Peyer's patch (tissue), 4 donors: ENCODE measurements at regions not wholly inside any gene's neighbourhood (a gene's known extent, or its start where the extent isn't known, plus 50 kb on each side); places are given as distances from the start of the nearest gene placed in this dataset.
"Not testable (repeated sequence)": the region's sequence is repeated elsewhere in the genome, so short reads cannot be mapped to it uniquely, and the experiment has no call there.

Experiments
- DNase-seq, 3 donors: peaks; one replicate each; pipeline ENCODE4 v3.0.0-alpha.2; 2017 to 2019
- H3K27ac ChIP-seq, 4 donors: fragments of 200-600 bp; sonication (generic); one replicate each; pipeline ENCODE4 v1.5.1; 2016 to 2019
- H3K27me3 ChIP-seq, 2 donors: fragments of 200-600 bp; sonication (generic); one replicate each; pipeline ENCODE4 v1.5.1; 2019
- H3K36me3 ChIP-seq, 3 donors: fragments of 200-600 bp; sonication (generic); one replicate each; pipeline ENCODE4 v1.5.1; 2016 to 2019
- H3K4me1 ChIP-seq, 4 donors: fragments of 200-600 bp; sonication (generic); one replicate each; pipeline ENCODE4 v1.5.1; 2016 to 2019
- H3K4me3 ChIP-seq, 4 donors: fragments of 200-600 bp; sonication (generic); 1 replicate in 3 of 4; 2 replicates in 1 of 4; pipeline ENCODE4 v1.5.1; 2016 to 2019; ENCODE audit warnings: mild to moderate bottlenecking in 1 of 4
- H3K9me3 ChIP-seq, 4 donors: fragments of 200-600 bp; sonication (generic); one replicate each; pipeline ENCODE4 v1.5.1; 2016 to 2019; ENCODE audit warnings: mild to moderate bottlenecking in 1 of 4
- POLR2A ChIP-seq, 2 donors: fragments of 450-650 bp; IDR thresholded peaks; one replicate each; pipeline ENCODE4 v1.5.1; 2017; ENCODE audit warnings: antibody characterized with exemption in 2 of 2, mild to moderate bottlenecking in 2 of 2, moderate library complexity in 2 of 2
- TF ChIP-seq, protein P1 (sequence below), 6 experiments: fragments of 450-650 bp in 4 of 6; fragments of 200-600 bp in 2 of 6; sonication (generic) in 1 of 6; IDR thresholded peaks; one replicate each; pipeline ENCODE4 v1.5.1; 2017 to 2019; ENCODE audit warnings: antibody characterized with exemption in 6 of 6, mild to moderate bottlenecking in 3 of 6, moderate library complexity in 1 of 6

DNA sequence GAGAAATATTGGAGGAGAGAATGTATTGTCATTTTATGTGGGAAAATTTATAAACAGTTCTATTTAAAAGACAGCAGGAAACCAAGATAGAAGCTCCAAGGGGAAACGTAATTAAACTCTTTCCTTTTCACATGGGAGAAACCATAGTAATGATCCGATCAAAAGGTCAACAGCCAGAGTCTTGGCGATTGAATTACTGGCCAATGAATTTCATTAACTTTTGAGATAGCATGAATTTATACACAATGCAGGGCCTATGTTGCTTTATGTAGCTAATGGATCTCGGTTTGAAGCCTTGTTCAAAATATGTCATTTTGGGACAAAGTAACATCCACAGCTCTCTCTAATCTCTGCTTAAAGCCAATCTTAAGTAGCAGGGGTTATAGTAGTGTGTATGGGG, 897.5 kb upstream of the NDST4 start:
- Histone ChIP-seq H3K4me1 (no peaks in the 10 kb centered on the region), H3K4me3 (no peak overlapping the region), H3K27me3 (no peaks in the 10 kb centered on the region), H3K9me3 (peaks cover 0 to 19% (median 3%) of the 10 kb centered on the region in 4 donors), H3K36me3 (no peaks in the 10 kb centered on the region), H3K27ac (no peak overlapping the region)
- TF ChIP-seq, protein P1, sequence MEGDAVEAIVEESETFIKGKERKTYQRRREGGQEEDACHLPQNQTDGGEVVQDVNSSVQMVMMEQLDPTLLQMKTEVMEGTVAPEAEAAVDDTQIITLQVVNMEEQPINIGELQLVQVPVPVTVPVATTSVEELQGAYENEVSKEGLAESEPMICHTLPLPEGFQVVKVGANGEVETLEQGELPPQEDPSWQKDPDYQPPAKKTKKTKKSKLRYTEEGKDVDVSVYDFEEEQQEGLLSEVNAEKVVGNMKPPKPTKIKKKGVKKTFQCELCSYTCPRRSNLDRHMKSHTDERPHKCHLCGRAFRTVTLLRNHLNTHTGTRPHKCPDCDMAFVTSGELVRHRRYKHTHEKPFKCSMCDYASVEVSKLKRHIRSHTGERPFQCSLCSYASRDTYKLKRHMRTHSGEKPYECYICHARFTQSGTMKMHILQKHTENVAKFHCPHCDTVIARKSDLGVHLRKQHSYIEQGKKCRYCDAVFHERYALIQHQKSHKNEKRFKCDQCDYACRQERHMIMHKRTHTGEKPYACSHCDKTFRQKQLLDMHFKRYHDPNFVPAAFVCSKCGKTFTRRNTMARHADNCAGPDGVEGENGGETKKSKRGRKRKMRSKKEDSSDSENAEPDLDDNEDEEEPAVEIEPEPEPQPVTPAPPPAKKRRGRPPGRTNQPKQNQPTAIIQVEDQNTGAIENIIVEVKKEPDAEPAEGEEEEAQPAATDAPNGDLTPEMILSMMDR (IDR thresholded peaks at IDR 0.05): no peak
- no peak for TF ChIP-seq POLR2A (IDR thresholded peaks at IDR 0.05)
- DNase-seq: no peak

DNA sequence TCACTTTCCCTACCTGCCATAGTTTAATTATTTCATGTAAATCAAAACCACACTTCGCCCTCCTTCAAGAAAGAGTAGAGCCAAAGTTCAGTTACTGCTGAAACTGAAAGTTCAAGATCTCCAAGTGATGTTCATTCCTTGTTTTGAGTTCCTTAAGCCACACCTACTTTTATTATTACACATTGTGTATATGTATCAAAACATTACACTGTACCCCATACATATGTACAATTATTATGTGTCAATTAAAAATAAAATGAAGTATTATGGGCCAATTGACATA, 892.3 kb upstream of the NDST4 start:
- no peaks in the 10 kb centered on the region for H3K4me1 ChIP-seq
- H3K27ac ChIP-seq: no peak overlapping the region
- H3K9me3 ChIP-seq: no peaks in the 10 kb centered on the region
- no peaks in the 10 kb centered on the region for H3K36me3 ChIP-seq
- TF ChIP-seq, protein P1 (IDR thresholded peaks at IDR 0.05): no peak
- TF ChIP-seq POLR2A (IDR thresholded peaks at IDR 0.05): no peak
- H3K27me3 ChIP-seq: no peaks in the 10 kb centered on the region
- no peak overlapping the region for H3K4me3 ChIP-seq
- DNase-seq: no peak

DNA sequence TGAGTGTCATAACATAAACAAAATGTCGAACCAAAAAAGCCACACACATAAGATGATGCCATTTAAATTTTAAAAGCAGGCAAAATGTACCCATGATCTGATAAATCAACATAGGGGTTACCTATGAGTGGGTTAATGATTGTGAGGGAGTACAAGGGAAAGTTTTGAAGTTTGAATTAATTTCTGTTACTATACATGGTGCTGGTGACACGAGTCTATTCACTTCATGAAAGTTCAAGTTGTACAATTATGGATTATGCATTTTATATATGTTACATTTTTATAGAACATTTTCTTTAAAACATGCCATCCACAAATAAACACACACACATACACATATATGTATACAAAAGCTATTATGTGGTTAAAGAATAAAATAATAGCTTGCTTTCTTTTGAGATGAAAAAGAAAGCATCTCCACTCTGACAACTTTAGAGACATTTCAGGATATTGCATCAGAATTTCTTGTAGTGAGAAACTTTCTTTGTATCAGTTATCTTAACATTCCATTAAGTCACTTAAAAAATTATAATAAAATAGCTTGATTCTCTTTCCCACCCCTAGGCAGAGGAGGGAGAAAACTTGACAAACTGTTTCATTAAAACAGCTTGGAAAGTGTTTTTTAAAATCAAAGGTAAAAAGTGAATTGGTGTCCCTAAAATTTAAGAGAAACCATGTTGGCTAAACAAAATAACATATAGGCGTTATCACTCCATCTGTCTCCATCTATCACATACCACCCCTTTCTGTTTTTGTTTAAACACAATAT, 891.8 kb upstream of the NDST4 start:
- Histone ChIP-seq H3K9me3 (no peaks in the 10 kb centered on the region), H3K36me3 (no peaks in the 10 kb centered on the region)

DNA sequence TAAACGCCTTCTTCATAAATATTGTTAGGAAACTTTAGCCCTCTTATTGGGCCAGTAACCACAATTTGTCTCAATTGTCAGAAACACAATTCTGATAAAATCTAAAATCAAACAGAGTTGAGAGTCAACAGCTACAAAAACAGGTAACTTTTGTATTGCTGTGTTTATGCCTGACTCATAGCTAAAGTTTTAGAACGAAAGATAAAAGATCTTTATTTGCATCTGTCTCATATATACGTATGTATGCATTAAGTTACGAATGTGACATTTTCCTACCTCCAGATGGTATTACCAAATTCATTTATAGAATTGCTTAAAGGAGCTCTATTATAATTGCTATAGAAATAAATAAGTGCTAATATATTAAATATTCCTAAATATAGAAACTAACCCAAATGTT, 887.9 kb upstream of the NDST4 start:
- no peak overlapping the region for H3K27ac ChIP-seq
- H3K4me1 ChIP-seq: no peaks in the 10 kb centered on the region
- H3K9me3 ChIP-seq: no peaks in the 10 kb centered on the region
- DNase-seq: no peak
- H3K4me3 ChIP-seq: no peak overlapping the region
- no peaks in the 10 kb centered on the region for H3K27me3 ChIP-seq
- H3K36me3 ChIP-seq: no peaks in the 10 kb centered on the region
- TF ChIP-seq, protein P1 (IDR thresholded peaks at IDR 0.05): no peak
- no peak for TF ChIP-seq POLR2A (IDR thresholded peaks at IDR 0.05)

More for the DNA sequence above, 891.8 kb upstream of the NDST4 start:
- no peak for TF ChIP-seq POLR2A (IDR thresholded peaks at IDR 0.05)
- TF ChIP-seq, protein P1 (IDR thresholded peaks at IDR 0.05): no peak
- Histone ChIP-seq H3K4me3 (no peak overlapping the region), H3K27ac (no peak overlapping the region), H3K27me3 (no peaks in the 10 kb centered on the region), H3K4me1 (no peaks in the 10 kb centered on the region)
- DNase-seq: no peak

DNA sequence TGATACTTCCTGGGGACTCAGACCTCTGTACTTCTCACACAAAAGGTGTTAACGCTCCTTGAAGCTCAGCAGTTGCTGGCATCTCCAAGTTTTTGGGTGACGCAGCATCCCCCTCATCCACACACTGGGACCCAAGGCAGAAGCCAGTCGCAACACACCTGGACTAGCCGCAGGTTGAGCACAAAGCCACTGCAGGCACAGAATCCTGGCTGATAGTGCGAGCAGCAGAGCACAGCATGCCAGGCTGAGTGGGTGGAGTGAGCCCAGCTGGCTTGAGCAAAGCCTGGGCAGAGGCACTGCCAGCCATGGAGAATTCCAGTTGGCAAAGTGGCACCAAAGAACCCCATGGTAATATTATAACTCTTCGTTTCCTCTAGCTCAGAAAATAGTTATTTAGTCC, 873.2 kb upstream of the NDST4 start:
- Histone ChIP-seq H3K4me3 (no peak overlapping the region), H3K9me3 (no peaks in the 10 kb centered on the region), H3K27me3 (no peaks in the 10 kb centered on the region), H3K27ac (no peak overlapping the region), H3K36me3 (no peaks in the 10 kb centered on the region), H3K4me1 (no peaks in the 10 kb centered on the region)
- DNase-seq: no peak
- no peak for TF ChIP-seq POLR2A (IDR thresholded peaks at IDR 0.05)
- TF ChIP-seq, protein P1 (IDR thresholded peaks at IDR 0.05): no peak

DNA sequence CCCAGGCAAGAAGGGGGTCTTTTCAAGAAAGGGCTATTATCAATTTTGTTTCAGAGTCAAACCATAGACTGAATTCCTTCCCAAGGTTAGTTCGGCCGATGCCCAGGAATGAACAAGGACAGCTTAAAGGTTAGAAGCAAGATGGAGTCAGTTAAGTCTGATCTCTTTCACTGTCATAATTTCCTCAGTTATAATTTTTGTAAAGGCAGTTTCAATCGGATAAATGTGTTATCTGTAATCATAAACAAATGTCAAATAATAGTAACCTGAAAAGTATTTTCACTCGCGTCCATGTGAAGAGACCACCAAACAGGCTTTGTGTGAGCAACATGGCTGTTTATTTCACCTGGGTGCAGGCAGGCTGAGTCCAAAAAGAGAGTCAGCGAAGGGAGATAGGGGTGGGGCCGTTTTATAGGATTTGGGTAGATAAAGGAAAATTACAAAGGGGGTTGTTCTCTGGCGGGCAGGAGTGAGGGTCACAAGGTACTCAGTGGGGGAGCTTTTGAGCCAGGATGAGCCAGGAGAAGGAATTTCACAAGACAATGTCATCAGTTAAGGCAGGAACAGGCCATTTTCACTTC, 862.1 kb upstream of the NDST4 start:
- H3K4me3 ChIP-seq, H3K27me3 ChIP-seq, H3K9me3 ChIP-seq, H3K4me1 ChIP-seq, H3K27ac ChIP-seq, H3K36me3 ChIP-seq, DNase-seq: not testable (repeated sequence)
